ENCODE measurements at regions not wholly inside any gene's neighbourhood (a gene's known extent, or its start where the extent isn't known, plus 50 kb on each side); places are given as distances from the start of the nearest gene placed in this dataset.

DNA sequence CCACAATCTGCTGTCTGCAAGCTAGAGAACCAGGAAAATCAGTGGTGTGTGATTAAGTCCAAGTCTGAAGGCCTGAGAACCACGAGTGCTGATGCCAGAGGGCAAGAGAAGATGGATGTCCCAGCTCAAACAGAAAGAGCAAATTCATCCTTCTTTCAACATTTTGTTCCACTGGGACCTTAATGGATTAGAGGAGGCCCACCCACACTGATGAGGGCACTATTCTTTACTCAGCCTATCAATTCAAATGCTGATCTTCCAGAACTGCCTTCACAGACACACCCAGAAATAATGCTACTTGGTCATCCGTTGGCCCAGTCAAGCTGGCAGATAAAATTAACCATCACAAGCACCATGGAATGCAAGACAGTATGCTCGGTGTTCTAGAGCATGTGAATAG is 226.6 kb upstream of the SASH1 start:
- no peak overlapping the region for H3K27ac ChIP-seq (ENCODE audit: low read depth, low read length)
- no peaks in the 10 kb centered on the region for H4K20me1 ChIP-seq (ENCODE audit: insufficient read depth, low read length)
- H3K4me1 ChIP-seq (ENCODE audit: insufficient read depth, low read length): no peaks in the 10 kb centered on the region
- H3K79me2 ChIP-seq (ENCODE audit: insufficient read depth, low read length): no peaks in the 10 kb centered on the region
- H3K9me3 ChIP-seq (ENCODE audit: low read depth, low read length): no peaks in the 10 kb centered on the region
- no peak for TF ChIP-seq CTCF (IDR thresholded peaks at IDR 0.05; ENCODE audit: extremely low read depth, low read depth, low read length)
- H3K4me3 ChIP-seq (ENCODE audit: insufficient read depth, low read length): no peak overlapping the region
- H3K4me2 ChIP-seq (ENCODE audit: insufficient read depth, low read length): no peak overlapping the region
- H3K27me3 ChIP-seq (ENCODE audit: insufficient read depth, low read length): no peaks in the 10 kb centered on the region
- H2AFZ ChIP-seq (ENCODE audit: low read length): no peak overlapping the region
- no peaks in the 10 kb centered on the region for H3K36me3 ChIP-seq (ENCODE audit: insufficient read depth, low read length)
- no peak for DNase-seq (ENCODE audit: insufficient read length, low spot score, missing footprints)

- Histone ChIP-seq H3K79me2 (ENCODE audit: insufficient read depth, low read length) (no peaks in the 10 kb centered on the region), H3K4me1 (ENCODE audit: insufficient read depth, low read length) (no peaks in the 10 kb centered on the region)
- no peak for TF ChIP-seq CTCF (IDR thresholded peaks at IDR 0.05; ENCODE audit: extremely low read depth, low read depth, low read length)
Measured at GRCh38 chr6:148118244-148118643, 224.4 kb upstream of the SASH1 start.

DNA sequence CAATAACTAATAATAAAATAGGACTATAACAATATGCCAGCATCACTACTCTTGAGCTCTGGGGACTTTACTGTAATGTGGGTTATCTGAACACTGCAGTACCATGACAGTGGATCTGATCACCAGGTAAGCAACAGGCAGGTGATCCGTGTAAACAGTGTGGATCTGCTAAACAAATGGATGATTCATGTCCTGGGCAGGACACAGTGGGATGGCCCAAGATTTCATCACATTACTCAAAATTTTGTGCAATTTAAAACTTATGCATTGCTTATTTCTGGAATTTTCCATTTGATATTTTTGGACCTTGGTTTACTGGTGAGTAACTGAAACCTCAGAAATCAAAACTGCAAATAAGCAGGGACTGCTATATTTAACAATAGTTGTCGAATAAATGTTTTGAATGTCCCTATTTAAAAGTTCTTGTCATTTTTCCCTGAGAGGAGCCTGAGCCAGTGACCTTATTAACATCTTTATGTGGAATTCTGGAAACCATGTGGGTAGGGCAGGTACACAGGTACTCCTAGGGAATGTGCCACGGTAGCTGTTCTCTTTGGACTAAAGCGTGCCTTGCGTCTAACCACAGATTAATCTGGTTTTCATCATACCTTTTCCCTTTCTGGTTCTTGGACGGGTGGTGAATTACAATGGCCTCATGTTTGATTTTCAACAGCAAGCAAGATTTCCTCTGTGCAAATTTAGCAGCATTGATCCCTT is 214.5 kb upstream of the SASH1 start:
- no peaks in the 10 kb centered on the region for H3K4me1 ChIP-seq (ENCODE audit: insufficient read depth, low read length)
- H3K4me2 ChIP-seq (ENCODE audit: insufficient read depth, low read length): no peak overlapping the region
- H4K20me1 ChIP-seq (ENCODE audit: insufficient read depth, low read length): no peaks in the 10 kb centered on the region
- H3K9me3 ChIP-seq (ENCODE audit: low read depth, low read length): no peaks in the 10 kb centered on the region
- no peaks in the 10 kb centered on the region for H3K36me3 ChIP-seq (ENCODE audit: insufficient read depth, low read length)
- no peak overlapping the region for H3K4me3 ChIP-seq (ENCODE audit: insufficient read depth, low read length)
- no peak overlapping the region for H3K27ac ChIP-seq (ENCODE audit: low read depth, low read length)
- no peaks in the 10 kb centered on the region for H3K79me2 ChIP-seq (ENCODE audit: insufficient read depth, low read length)
- H3K27me3 ChIP-seq (ENCODE audit: insufficient read depth, low read length): no peaks in the 10 kb centered on the region
- no peak overlapping the region for H2AFZ ChIP-seq (ENCODE audit: low read length)
- TF ChIP-seq CTCF (IDR thresholded peaks at IDR 0.05; ENCODE audit: extremely low read depth, low read depth, low read length): no peak
- DNase-seq (ENCODE audit: insufficient read length, low spot score, missing footprints): no peak

More at GRCh38 chr6:148118244-148118643, 224.4 kb upstream of the SASH1 start:
- H3K27ac ChIP-seq (ENCODE audit: low read depth, low read length): no peak overlapping the region
- no peaks in the 10 kb centered on the region for H4K20me1 ChIP-seq (ENCODE audit: insufficient read depth, low read length)
- H3K36me3 ChIP-seq (ENCODE audit: insufficient read depth, low read length): no peaks in the 10 kb centered on the region
- H3K9me3 ChIP-seq (ENCODE audit: low read depth, low read length): no peaks in the 10 kb centered on the region
- H3K4me2 ChIP-seq (ENCODE audit: insufficient read depth, low read length): no peak overlapping the region
- no peak overlapping the region for H3K4me3 ChIP-seq (ENCODE audit: insufficient read depth, low read length)
- DNase-seq (ENCODE audit: insufficient read length, low spot score, missing footprints): no peak
- no peak overlapping the region for H2AFZ ChIP-seq (ENCODE audit: low read length)
- H3K27me3 ChIP-seq (ENCODE audit: insufficient read depth, low read length): no peaks in the 10 kb centered on the region

- H3K4me3 ChIP-seq (ENCODE audit: insufficient read depth, low read length): no peak overlapping the region
- TF ChIP-seq CTCF (IDR thresholded peaks at IDR 0.05; ENCODE audit: extremely low read depth, low read depth, low read length): no peak
- no peaks in the 10 kb centered on the region for H3K36me3 ChIP-seq (ENCODE audit: insufficient read depth, low read length)
- no peak overlapping the region for H3K4me2 ChIP-seq (ENCODE audit: insufficient read depth, low read length)
- H4K20me1 ChIP-seq (ENCODE audit: insufficient read depth, low read length): no peaks in the 10 kb centered on the region
- peaks cover 7% of the 10 kb centered on the region for H3K27me3 ChIP-seq (ENCODE audit: insufficient read depth, low read length)
- no peak for DNase-seq (ENCODE audit: insufficient read length, low spot score, missing footprints)
- H3K27ac ChIP-seq (ENCODE audit: low read depth, low read length): no peak overlapping the region
- H2AFZ ChIP-seq (ENCODE audit: low read length): no peak overlapping the region
- H3K9me3 ChIP-seq (ENCODE audit: low read depth, low read length): no peaks in the 10 kb centered on the region
- no peaks in the 10 kb centered on the region for H3K4me1 ChIP-seq (ENCODE audit: insufficient read depth, low read length)
- H3K79me2 ChIP-seq (ENCODE audit: insufficient read depth, low read length): no peaks in the 10 kb centered on the region
Measured at GRCh38 chr6:148134592-148134991, 208.0 kb upstream of the SASH1 start.

Data from osteoblast (primary cell).